Jurkat, Clone E6-1 (cell line): ENCODE measurements at regions not wholly inside any gene's neighbourhood (a gene's known extent, or its start where the extent isn't known, plus 50 kb on each side); places are given as distances from the start of the nearest gene placed in this dataset.
"Not testable (repeated sequence)": the region's sequence is repeated elsewhere in the genome, so short reads cannot be mapped to it uniquely, and the experiment has no call there.

ENCODE experiments used
- DNase-seq: peaks from one replicate; pipeline ENCODE4 v3.0.0-alpha.2; 2011; ENCODE audit warnings: low read depth, low spot score
- H3K4me3 ChIP-seq: 2 replicates; pipeline ENCODE4 v1.5.1; 2011; ENCODE audit warnings: mild to moderate bottlenecking, low read length, control low read depth, moderate library complexity

DNA sequence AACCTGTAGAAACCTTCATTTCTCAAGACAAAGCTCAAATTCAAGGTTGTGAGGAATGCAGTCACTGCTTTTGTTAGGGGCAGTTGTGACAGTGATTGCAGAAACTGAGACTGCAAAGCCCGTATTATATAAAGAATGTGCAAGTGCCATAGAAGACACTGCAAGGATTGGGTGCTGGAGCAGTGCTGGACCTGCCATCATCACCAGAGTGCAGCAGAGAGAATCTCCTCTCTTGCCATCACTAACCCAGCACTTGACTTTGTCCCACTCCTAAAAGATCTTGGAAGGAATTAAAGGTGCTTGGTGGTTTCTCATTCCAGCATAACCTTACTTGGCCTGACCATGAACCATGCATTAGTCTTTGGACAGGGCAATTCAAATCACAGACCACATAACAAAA is 81.1 kb upstream of the VKORC1L1 start:
- not testable (repeated sequence) for DNase-seq, H3K4me3 ChIP-seq

DNA sequence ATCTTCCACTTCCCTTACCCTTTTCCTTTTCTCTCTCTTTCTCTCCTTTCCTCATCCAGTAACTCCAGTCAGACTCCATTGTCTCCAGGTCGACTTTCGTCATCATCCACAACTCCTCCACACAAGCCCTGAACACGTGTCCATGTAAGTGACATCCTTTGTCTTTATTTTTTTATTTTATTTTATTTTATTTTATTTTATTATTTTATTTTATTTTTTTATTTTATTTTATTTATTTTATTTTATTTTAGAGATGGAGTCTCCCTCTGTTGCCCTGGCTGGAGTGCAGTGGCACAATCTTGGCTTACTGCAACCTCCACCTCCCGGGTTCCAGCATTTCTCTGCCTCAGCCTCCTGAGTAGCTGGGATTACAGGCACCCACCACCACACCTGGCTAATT is 80.1 kb upstream of the VKORC1L1 start:
- not testable (repeated sequence) for DNase-seq

DNA sequence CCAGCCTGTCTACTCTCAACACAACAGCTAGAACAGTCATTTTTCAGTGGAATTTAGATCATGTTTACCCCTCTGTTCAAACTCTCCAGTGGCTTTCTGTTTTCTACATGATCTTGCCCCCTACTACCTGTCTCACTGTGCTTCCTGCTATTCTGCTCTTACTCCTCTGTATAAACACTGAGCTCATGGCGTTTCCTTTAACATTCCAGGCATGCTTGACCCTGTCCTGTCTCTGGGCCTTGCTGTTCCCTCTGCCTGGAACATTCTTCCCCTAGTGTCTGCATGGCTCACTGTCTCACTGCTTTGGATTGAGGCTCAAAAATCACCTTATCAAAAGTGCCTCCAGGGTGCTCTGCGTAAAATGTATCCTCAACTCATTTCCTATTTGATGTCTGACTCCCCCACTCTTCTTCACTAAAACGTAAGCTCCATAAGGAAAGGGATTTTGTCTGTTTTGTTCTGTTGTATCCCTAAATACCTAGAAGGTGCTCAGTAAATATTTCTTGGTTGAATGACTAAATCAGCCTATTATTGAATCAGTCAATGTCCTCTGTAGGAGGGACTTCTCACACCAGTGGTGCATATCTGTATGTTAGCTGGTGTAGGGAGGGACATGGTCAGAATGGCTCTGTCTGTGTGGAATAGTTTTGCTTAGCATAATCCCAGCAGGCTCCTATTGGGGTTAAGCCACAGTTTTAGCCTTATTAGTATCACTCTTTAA is 78.0 kb upstream of the VKORC1L1 start:
- not testable (repeated sequence) for H3K4me3 ChIP-seq, DNase-seq

More for the DNA sequence above, 80.1 kb upstream of the VKORC1L1 start:
- H3K4me3 ChIP-seq: not testable (repeated sequence)

DNA sequence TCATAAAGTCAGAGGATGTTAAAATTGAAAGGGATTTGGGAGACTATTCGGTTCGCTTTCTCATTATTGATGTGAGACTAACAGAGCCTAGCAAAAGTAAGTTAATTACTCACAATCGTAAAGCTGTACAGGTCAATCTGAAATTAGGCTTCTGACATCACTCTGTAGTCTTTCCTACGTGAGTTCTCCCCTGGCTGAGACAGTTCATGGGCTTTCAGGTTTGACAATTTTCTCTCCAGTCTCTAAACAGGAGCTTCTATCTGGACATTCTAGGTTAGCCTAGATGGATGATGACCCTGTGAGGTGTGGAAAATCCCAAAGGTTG is 77.5 kb upstream of the VKORC1L1 start:
- H3K4me3 ChIP-seq, DNase-seq: not testable (repeated sequence)

DNA sequence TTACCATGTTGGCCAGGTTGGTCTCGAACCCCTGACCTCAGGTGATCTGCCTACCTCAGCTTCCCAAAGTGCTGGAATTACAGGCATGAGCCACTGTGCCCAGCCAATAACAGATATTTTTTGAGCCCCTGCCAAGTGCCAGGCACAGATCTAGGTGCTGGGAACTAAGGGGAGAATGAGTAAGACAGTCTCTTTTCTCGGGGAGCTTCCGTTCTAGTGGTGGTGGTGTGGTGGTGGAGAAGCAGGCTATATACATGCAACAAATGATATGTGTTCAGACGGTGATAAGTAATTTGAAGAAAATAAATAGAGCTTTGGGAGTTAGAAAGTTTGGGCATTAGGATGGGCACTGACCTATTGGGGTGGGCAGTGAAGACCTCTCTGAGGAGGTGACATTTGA is 76.7 kb upstream of the VKORC1L1 start:
- no peak overlapping the region for H3K4me3 ChIP-seq
- no peak for DNase-seq

DNA sequence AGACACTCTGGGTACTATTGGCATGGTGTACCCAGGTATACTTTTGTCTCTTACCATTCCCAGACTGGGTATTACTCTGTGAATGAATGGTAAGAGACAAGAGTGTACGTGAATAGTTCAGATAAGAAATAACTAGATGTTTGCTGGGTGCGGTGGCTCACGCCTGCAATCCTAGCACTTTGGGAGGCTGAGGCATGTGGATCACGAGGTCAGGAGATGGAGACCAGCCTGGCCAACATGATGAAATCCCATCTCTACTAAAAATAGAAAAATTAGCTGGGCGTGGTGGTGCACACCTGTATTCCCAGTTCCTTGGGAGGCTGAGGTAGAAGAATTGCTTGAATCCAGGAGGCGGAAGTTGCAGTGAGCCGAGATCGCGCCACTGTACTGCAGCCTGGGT is 75.8 kb upstream of the VKORC1L1 start:
- H3K4me3 ChIP-seq, DNase-seq: not testable (repeated sequence)

DNA sequence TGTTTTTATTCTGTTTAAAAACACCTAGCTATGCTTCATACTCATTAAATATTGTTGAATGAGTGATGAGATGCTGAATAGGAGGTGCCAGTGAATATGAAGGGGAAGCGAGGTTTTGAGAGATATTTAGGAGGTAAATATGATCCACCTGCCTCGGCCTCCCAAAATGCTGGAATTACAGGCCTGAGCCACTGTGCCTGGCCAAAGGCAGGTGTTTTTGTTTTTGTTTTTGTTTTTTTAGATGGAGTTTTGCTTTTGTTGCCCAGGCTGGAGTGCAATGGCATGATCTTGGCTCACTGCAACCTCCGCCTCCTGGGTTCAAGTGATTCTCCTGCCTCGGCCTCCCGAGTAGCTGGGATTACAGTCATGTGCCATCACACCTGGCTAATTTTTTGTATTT is 75.3 kb upstream of the VKORC1L1 start:
- H3K4me3 ChIP-seq, DNase-seq: not testable (repeated sequence)

DNA sequence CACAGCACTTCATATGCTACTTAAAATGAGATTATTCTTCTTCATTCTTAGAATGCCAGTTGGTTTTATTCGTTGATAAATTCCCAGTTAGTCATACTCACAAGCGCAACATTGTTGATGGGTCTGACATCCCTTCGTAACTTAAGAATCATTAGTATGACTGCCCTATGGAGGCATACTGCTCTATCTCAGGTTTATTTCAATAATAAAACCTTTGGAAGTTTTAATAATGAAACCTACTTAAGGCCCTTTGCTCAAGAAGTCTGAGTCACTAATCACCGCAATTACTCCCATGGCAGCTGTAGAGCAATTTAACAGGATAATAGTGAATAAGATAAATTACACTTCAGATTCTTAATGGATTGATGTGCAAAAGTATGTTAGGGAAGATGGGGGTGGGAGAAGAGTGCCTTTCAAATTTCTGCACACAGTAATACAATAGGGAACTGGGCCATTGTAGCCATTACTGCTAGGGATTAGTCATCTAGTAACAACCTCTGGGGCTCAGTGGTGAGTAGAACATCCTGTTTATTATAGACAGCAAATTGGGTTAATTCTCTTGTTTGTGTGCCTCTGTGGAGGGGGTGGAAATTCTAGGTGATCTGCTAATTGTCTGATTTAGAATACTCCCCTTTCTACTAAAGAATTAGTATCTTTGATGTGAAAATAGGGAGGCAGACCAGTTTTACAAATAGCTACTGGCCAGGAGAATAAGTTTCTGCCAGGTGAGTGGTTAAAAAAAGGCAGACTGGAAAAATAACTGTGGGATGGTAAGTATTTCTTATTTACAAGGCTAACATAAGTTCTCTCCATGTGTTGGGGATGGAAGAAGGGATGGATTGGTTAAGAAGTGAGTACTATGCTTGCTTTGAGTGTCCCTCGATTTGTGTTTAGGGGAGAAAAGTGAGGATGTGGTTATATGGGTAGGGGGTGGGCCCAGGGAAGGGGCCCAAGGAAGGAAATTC is 74.5 kb upstream of the VKORC1L1 start:
- no peak overlapping the region for H3K4me3 ChIP-seq
- no peak for DNase-seq

DNA sequence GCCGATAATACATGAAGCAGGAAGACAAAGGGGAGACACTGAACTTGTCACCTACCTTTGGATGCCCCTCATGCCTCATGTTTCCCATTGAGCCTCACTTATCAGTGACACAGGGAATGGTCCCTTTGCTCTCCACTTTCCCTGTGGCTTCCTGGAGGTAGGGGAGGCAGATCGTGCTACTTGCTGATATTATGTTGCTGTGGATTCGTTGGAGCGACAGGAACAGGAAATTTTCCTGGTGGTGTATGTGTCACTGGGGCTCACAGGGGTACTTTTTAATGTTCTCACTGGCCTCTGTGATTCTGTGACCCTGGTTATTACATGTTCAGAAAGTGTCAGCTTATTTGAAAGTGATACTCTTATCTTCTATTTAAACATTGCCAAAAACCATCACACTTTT is 72.7 kb upstream of the VKORC1L1 start:
- H3K4me3 ChIP-seq, DNase-seq: not testable (repeated sequence)

DNA sequence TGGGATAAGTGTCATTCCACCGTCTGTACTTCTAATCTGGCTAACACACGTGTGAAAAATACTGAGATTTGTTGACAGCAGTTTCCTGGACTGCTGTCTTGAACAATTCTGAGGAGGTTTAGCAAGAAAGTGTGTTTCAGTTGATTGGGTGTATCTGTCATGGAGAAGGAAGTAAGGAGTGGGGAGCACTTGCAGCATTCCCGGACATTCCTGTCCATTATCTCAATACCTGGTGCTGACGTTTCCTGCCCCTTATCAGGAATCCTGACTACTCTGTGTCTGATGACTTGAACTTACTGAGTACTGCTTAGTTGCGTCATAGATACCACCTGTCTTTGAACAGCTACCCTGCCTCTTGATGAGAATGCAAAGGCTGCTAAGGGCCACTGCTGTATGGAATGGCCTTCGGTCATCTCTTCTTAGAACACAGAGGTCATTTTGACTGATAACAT is 72.0 kb upstream of the VKORC1L1 start:
- no peak for DNase-seq
- H3K4me3 ChIP-seq: no peak overlapping the region

DNA sequence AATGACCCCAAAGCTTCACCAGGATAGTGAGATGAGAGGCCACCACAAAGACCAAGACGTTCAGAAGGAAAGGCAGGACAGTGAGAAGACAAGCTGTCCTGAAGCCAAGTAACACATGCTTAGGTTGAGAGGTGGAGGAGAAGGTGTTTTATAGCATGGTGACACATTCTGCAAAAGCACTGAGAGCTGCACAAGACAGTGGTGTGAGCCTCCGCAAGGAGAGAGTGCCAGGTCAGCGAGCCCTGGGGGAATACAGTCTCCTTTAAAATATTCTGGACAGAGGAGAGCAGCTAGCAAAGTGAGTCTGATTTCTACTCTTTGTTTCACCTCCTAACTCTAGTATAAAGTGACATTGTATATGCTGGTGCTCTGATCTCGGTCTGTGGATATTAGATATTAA is 68.0 kb upstream of the VKORC1L1 start:
- no peak for DNase-seq
- no peak overlapping the region for H3K4me3 ChIP-seq

DNA sequence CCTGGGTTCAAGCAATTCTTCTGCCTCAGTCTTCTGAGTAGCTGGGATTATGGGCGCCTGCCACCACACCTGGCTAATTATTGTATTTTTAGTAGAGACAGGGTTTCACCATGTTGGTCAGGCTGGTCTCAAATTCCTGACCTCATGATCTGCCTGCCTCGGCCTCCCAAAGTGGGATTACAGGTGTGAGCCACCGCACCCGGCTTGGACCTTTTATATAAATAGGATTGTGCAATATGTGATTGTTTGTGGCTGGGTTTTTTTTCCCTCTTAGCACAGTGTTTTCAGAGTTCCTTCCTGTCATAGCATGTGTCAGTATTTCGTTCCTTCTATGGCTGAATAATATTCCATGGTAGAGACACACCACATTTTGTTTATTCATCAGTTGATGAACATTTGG is 65.8 kb upstream of the VKORC1L1 start:
- DNase-seq, H3K4me3 ChIP-seq: not testable (repeated sequence)

DNA sequence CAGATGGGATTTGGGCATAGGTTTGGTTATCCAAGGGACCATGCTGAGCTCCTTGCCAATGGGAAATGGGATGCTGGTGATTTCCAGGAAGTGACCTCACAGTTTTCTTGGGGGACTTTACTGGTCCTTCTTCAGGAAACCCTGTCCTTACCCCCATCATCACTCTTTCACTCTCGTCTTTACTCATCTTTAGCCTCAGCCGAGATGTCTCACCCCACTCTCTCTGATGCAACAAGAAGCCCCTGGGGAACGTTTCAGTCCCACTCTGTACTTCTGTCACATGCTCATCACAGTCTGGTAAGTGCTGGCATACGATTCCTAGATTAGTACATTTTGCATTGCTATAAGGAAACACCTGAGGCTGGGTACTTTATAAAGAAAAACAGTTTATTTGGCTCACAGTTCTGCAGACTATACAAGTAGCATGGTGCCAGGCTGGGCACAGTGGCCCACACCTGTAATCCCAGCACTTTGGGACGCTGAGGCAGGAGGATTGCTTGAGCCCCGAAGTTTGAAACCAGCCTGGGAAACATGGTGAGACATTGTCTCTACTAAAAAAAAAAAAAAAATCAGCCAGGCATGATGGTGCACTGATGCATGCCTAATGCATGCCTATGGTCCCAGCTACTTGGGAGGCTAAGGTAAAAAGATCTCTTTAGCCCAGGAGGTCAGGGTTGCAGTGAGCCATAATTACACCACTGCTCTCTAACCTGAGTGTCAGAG is 63.5 kb upstream of the VKORC1L1 start:
- DNase-seq: no peak
- H3K4me3 ChIP-seq: no peak overlapping the region

DNA sequence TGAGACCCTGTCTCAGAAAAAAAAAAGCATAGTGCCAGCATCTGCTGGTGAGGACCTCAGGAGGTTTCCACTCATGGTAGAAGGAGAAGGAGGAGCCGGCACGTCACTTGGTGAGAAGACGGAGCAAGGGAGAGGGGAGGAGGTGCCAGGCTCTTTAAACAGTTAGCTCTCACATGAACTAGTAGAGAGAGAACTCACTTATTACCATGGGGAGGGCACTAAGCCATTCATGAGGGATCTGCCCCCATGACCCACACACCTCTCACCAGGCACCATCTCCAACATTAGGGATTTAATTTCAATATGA is 62.9 kb upstream of the VKORC1L1 start:
- no peak overlapping the region for H3K4me3 ChIP-seq
- DNase-seq: no peak

DNA sequence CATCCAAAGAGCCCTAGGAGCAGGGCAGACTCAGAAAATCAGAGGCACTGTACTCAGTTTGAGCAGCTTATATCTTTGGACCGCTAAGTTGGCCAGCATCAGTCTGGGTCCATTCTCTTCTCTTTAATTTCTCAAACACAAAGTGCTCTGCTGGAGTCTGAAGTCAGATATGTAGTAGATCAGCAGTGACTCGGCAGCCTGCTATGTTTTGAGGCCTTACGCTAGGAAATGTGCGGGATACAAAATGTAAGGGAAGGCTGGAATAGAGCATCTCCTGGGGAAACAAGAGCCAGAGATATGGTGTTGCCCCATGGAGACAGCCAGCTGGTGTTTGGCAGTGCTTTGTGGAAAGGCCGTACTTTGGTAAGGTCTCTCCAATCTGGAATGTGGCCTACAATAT is 60.6 kb upstream of the VKORC1L1 start:
- no peak for DNase-seq

DNA sequence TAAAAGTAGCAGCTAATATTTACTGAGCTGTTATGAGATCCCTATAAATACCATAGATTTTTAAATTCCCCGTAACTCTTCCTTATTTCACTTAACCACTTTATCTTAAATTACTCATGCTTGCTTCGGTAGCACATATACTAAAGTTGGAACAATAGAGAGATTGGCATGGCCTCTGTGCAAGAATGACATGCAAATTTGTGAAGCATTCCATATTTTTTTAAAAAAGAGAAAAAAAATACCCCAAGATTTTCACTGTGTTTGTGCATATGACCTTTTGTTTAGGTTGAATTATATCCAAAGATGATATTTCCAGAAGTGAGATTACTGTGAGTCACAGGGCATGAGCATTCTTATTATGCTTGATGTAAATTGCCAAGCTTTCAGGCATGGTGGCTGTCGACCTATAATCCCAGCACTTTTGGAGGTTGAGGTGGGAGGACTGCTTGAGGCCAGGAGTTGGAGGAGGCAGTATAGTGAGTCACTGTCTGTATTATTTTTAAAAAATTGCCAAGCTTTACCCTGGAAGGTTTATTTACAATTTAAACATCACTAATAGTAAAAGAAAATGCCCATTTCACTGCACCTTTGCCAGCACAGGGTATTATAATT is 58.2 kb upstream of the VKORC1L1 start:
- DNase-seq: not testable (repeated sequence)

More for the DNA sequence above, 60.6 kb upstream of the VKORC1L1 start:
- H3K4me3 ChIP-seq: no peak overlapping the region

DNA sequence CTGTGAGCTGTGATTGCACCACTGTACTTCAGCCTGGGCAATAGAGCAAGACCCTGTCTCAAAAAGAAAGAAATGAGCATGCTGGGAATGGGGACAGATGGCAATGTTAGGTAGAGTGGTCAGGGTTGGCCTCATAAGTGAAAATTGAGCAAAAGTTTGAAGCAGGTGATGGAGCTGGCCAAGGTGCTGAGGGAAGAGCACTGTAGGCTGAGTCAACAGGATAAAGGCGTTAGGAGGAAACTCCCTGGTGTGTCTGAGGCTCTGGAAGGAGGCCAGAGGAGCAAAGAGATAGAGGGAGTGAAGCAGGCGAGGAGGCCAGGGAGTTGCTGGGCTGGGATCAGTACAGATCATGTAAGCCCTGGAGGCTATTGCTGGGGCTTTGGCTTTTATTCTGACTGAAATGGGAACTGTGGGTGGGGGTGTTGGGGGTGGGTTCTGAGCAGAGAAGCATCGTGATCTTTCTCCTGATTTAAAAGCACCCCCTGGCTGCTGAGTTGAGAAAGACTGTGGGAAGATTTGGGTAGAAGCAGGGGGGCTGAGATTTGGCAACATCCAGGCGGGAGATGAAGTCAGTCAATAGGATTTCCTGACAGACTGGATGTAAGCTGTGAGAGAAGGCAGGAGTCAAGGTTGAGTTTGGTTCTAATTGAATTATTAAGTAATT is 52.5 kb upstream of the VKORC1L1 start:
- DNase-seq: no peak
- H3K4me3 ChIP-seq: no peak overlapping the region

More for the DNA sequence above, 58.2 kb upstream of the VKORC1L1 start:
- not testable (repeated sequence) for H3K4me3 ChIP-seq
